ENCODE measurements at regions not wholly inside any gene's neighbourhood (a gene's known extent, or its start where the extent isn't known, plus 50 kb on each side); places are given as distances from the start of the nearest gene placed in this dataset.

DNA sequence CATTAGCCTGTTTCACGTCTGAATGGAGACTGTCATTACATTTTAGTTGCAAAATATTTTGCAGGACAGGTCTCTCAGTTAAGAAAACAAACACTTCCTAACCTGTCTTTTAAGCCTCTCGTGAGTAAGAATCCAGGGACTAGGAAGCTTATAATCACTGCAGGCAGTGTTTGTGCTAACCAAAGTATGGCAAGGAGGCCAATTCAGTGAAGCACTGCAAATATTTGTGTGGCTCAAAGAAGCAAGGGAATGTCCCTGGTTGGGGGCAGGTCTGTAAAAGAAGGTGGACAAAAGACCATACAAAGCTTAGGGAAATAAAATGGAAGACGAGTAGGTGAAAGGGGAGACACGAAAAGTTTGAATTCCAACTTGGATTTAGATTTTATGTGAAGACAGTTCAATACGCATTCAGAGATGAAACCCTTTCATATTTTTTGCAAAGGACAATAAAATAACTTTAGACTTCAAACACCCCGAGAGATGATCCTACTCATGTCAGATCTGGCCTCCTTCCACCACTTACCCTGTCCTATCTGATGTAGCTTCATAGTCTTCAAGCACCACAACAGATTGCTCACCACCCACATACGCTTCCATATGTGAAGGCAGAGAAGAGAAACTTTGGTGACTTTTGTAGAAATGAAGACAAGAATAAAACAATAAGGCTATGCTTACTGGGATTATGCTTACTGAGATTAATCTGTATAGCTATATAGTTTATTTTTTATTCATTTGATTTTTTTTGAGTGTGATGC lies 240.9 kb downstream of the TUSC7 start:
- TF ChIP-seq, protein P1, sequence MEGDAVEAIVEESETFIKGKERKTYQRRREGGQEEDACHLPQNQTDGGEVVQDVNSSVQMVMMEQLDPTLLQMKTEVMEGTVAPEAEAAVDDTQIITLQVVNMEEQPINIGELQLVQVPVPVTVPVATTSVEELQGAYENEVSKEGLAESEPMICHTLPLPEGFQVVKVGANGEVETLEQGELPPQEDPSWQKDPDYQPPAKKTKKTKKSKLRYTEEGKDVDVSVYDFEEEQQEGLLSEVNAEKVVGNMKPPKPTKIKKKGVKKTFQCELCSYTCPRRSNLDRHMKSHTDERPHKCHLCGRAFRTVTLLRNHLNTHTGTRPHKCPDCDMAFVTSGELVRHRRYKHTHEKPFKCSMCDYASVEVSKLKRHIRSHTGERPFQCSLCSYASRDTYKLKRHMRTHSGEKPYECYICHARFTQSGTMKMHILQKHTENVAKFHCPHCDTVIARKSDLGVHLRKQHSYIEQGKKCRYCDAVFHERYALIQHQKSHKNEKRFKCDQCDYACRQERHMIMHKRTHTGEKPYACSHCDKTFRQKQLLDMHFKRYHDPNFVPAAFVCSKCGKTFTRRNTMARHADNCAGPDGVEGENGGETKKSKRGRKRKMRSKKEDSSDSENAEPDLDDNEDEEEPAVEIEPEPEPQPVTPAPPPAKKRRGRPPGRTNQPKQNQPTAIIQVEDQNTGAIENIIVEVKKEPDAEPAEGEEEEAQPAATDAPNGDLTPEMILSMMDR (IDR thresholded peaks at IDR 0.05): no peak
- TF ChIP-seq POLR2A (IDR thresholded peaks at IDR 0.05): no peak

Measured in lower leg skin (tissue), 3 donors.